ES-I3 (cell line): ENCODE measurements at regions not wholly inside any gene's neighbourhood (a gene's known extent, or its start where the extent isn't known, plus 50 kb on each side); places are given as distances from the start of the nearest gene placed in this dataset.
"Not testable (repeated sequence)": the region's sequence is repeated elsewhere in the genome, so short reads cannot be mapped to it uniquely, and the experiment has no call there.

Source experiments
- H3K36me3 ChIP-seq: 2 replicates; pipeline ENCODE4 v1.6.1; 2013; ENCODE audit warnings: mild to moderate bottlenecking, low read length, control low read depth, moderate library complexity; ENCODE audit not compliant: insufficient read depth
- H3K4me1 ChIP-seq: 2 replicates; pipeline ENCODE4 v1.6.1; 2013; ENCODE audit warnings: mild to moderate bottlenecking, control low read depth, low read length; ENCODE audit not compliant: insufficient read depth
- H3K9ac ChIP-seq: 2 replicates; pipeline ENCODE4 v1.6.1; 2013; ENCODE audit warnings: low read depth, mild to moderate bottlenecking, low read length, moderate library complexity
- H3K9me3 ChIP-seq: 2 replicates; pipeline ENCODE4 v1.6.1; 2013; ENCODE audit warnings: mild to moderate bottlenecking, low read length, moderate library complexity; ENCODE audit not compliant: control insufficient read depth, insufficient read depth

DNA sequence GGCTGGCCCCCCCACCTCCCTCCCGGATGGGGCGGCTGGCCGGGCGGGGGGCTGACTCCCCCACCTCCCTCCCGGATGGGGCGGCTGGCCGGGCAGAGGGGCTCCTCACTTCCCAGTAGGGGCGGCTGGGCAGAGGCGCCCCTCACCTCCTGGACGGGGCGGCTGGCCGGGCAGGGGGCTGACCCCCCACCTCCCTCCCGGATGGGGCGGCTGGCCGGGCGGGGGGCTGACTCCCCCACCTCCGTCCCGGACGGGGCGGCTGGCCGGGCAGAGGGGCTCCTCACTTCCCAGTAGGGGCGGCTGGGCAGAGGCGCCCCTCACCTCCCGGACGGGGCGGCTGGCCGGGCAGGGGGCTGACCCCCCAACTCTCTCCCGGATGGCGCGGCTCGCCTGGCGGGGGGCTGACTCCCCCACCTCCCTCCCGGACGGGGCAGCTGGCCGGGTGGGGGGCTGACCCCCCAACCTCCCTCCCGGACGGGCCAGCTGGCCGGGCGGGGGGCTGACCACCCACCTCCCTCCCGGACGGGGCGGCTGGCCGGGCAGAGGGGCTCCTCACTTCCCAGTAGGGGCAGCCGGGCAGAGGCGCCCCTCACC lies 194.1 kb upstream of the GRIA1 start:
- not testable (repeated sequence) for H3K4me1 ChIP-seq, H3K9me3 ChIP-seq, H3K36me3 ChIP-seq

DNA sequence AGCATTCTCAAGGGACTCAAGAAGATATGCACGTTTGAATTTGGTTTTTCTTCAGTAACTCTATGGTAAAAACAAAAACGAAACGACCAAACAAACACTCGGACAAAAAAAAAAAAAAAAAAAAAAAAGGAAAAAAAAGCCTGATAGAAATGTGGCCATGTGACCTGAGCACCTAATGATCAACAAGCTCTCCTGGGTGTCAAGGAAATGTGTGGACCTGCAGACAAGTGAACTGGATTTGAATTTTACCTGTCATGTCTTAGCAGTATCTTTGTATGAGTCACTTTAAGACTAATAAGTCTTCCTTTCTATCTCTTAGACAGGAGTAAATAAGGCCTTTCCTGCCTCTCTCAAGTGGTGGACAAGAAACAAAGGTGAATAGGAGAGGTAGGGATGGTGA lies 190.6 kb upstream of the GRIA1 start:
- H3K9me3 ChIP-seq = no peaks in the 10 kb centered on the region
- no peaks in the 10 kb centered on the region for H3K36me3 ChIP-seq
- H3K9ac ChIP-seq = no peak overlapping the region
- no peaks in the 10 kb centered on the region for H3K4me1 ChIP-seq

More for the DNA sequence above, 194.1 kb upstream of the GRIA1 start:
- H3K9ac ChIP-seq = not testable (repeated sequence)

DNA sequence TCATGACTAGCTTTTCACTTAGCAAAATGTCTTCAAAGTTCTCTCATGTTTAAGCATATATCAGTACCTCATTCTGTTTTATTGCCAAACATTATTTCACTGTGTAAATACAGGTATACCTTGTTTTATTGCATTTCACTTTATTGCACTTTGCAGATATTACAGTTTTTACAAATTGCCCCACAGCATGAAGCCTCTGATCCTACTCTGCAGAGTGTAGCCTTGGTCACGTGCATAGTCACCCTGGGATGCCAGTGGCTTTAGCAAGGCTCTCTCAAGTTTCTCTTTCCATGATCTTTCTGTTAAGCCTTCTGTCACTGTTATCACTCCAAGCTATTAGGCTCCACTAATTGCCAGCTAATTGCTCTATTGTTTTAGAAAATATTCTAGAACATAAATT lies 182.2 kb upstream of the GRIA1 start:
- no peak overlapping the region for H3K9ac ChIP-seq
- no peaks in the 10 kb centered on the region for H3K4me1 ChIP-seq
- H3K36me3 ChIP-seq = no peaks in the 10 kb centered on the region
- peaks cover 2% of the 10 kb centered on the region; the same call in 1 of the 2 replicates for H3K9me3 ChIP-seq

DNA sequence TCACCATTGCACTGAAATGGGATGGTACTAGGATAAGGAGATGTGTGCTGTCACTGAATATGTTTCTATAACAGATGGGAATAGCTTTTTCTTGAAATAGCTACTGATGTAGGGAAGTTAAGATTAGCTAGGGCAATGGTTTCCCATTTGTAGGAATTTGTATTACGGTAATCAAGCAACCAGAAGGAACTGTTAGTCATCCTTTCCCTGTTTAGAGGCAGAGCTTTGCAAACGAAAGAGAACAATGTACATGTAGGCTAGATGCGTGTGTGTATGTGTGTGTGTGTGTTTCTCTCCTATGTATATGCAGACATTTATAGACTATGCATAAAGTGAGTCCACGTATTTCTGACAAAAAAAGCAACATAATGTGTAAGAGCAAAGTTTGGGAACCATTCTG lies 171.9 kb upstream of the GRIA1 start:
- no peaks in the 10 kb centered on the region for H3K9me3 ChIP-seq
- no peak overlapping the region for H3K9ac ChIP-seq
- no peaks in the 10 kb centered on the region for H3K4me1 ChIP-seq
- no peaks in the 10 kb centered on the region for H3K36me3 ChIP-seq

DNA sequence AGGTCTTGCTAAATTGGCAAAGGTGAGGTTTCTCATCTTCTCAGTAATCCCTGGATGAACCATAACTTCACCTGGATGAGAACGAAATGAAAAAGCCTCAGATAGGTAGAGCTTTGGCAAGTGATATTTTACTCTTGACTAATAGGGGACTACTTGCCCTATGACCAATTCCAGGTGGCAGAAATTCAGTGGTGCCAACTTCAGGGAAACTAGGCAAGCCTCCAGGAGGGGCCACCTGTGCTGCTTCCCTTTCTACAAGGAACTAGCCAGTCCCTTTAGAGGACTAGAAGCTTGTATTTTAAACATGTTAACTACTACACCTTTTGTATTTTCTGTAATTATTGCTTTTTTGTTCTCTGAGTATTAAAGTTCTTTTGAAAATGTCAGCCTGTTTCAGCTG lies 169.0 kb upstream of the GRIA1 start:
- Histone ChIP-seq H3K9ac (no peak overlapping the region), H3K36me3 (no peaks in the 10 kb centered on the region)

DNA sequence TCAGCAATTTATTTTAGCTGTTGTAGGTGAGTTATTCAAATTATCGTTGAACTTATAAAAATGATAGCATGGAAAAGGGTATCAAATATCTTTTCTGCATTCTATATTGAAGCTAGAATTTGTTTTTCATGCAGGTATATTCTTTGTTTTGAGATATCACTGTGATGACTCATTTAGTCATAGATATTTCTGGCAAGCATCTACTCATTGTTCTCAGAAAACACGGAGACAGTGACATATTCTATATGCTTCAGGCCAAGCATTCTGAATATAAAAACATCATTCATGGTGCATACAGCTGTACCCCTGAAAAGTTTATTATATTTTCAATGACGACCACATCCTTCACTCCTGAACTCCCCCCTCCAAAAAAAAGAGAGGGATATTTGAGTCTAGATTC lies 150.3 kb upstream of the GRIA1 start:
- H3K36me3 ChIP-seq = no peaks in the 10 kb centered on the region
- no peaks in the 10 kb centered on the region for H3K4me1 ChIP-seq
- H3K9ac ChIP-seq = no peak overlapping the region
- no peaks in the 10 kb centered on the region for H3K9me3 ChIP-seq

More for the DNA sequence above, 169.0 kb upstream of the GRIA1 start:
- H3K9me3 ChIP-seq = no peaks in the 10 kb centered on the region
- no peaks in the 10 kb centered on the region for H3K4me1 ChIP-seq

DNA sequence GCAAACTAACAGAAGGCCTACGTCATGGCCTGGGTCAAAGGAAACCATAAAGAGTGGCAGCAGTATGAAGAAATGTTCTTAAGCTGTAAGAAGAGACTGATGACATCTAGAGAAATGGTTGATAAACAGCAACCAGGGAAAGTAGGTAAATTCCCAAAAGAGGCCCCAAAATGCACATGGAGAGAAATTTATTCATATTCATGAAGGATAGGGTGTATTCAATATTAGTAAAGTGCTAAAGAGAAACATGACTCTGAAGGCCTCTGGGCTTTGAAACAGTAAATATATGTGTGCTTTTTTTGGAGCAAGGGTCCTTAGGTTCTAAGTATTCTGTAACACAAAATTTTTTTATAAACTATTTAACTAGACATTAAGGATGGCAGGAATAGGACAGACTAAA lies 149.7 kb upstream of the GRIA1 start:
- Histone ChIP-seq H3K9me3 (no peaks in the 10 kb centered on the region), H3K9ac (no peak overlapping the region), H3K36me3 (no peaks in the 10 kb centered on the region), H3K4me1 (no peaks in the 10 kb centered on the region)

DNA sequence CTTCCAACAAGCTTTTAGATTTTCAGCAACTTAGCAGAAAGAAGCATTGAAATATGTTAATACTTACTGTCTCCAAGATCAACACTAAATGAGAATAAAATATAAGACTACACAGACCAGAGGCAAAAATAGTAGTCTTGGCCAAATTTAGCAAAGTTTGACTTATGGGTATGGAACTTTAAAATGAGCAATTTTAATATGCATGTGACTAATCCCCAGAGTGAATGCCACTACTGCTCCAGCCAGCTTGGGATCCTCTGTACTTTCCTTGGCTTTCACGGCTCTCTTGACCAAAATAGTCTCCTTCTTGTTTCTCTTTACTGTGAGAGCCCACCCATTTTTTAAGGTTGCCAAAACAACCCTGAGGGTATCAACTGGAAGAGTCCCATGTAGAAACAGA lies 148.0 kb upstream of the GRIA1 start:
- H3K4me1 ChIP-seq = no peaks in the 10 kb centered on the region
- H3K9ac ChIP-seq = no peak overlapping the region
- H3K36me3 ChIP-seq = peaks cover 3% of the 10 kb centered on the region; the same call in 1 of the 2 replicates
- H3K9me3 ChIP-seq = no peaks in the 10 kb centered on the region

DNA sequence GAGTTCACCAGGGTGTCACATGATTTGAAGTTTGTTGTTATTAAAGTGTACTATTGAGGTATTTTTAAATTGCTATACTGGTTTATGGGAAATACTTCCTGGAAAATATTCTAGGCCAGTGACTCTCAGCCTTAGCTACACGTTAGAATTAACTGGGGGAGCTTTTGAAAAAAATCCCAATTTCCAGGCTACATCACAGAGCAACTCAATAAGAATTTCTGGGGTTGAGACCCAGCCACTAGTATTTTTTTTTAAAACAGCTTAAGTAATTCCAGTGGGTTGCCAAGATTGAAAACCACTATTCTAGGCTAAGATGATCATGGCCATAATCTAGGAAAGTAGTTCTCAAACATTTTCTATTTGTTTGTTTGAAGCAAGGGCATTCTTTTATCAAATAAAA lies 142.9 kb upstream of the GRIA1 start:
- no peaks in the 10 kb centered on the region for H3K9me3 ChIP-seq
- peaks cover 16% of the 10 kb centered on the region for H3K4me1 ChIP-seq
- peaks cover 3% of the 10 kb centered on the region; the same call in 1 of the 2 replicates for H3K36me3 ChIP-seq
- H3K9ac ChIP-seq = no peak overlapping the region

DNA sequence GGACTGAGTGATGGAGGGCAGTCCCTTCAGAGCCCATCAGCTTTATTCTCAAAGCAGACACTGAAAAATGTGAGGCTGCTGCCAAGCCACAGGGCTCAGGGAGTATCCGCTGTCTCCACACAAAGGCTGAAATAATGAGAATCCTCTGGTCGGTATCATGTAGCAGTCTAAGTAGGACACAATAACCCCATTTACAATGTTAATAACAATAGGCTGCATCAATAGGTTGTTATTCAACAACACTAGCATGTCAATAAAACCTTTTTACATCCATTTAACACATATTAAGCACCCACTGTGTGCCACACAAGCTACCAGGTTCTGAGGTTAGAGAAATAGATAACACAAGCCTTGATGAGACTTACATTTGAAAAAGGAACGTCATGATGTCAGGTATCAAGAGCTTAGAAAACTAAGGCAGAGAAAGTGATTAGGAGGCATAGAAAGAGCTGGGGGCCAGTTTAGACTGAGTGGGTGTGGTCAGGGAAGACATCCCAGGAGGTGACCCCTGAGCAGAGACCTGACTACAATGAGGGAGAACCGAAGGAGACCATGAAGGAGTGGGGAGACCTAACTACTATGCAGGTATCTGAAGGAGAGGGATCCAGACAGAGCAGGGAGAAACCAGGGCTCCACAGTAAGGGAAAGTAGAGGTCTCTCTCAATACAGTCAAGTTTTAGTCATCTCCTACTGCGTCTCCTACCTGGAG lies 140.1 kb upstream of the GRIA1 start:
- H3K36me3 ChIP-seq = peaks cover 3% of the 10 kb centered on the region; the same call in 1 of the 2 replicates
- peaks cover 22% of the 10 kb centered on the region for H3K4me1 ChIP-seq
- H3K9ac ChIP-seq = no peak overlapping the region
- H3K9me3 ChIP-seq = no peaks in the 10 kb centered on the region

DNA sequence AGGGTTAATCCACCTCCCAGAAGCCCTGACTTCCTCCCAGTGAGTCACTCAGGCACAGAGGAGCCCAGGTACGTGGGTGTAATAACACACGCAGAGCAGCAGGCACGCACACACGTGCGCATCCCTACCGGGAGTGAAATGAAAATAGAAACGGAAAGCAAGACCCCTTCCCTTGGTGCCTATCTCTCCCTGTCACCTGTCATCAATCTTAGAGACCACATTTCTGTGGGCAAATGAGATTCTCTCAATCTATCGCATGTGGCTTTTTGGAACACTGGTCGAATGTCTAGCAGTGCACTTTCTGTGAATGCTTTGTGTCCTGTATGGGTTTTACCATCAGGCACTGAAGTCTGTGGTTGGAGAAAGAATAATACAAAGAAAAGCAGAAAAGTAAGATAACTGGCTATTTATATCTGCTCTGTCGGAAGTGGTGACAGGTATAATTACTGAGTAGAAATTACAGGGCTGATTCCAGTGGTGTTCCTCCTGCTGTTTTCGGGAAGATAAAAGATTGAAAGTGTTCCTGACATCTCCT lies 137.7 kb upstream of the GRIA1 start:
- Histone ChIP-seq H3K4me1 (peaks cover 22% of the 10 kb centered on the region), H3K36me3 (no peaks in the 10 kb centered on the region), H3K9me3 (no peaks in the 10 kb centered on the region), H3K9ac (no peak overlapping the region)

DNA sequence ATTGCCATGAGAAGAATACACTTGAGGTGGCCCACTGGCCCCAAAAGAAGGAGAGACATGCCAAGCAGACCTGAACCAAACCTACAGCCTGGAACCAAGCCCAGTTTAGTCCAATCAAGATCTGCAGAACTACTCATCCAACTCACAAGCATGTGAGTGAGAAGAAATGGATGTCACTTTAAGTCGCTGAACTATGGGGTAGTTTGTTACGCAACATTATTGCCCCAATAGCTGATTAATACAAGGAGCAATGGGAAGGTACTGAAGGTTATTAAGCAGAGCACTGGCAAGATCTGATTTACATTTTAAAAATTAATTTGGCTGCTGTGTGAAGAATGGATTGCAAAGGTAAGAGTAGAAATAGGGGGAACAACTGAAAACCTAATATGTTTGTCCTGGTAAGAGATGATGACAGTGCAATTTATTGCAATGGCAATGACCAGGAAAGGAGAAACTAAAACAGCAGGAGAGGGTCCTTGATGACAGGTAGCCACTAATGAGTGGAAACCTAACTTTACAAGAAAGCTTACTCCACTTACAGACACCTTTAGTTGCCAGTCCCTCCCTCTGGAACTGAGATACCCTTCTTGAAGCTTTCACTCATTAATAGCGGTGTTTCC lies 132.9 kb upstream of the GRIA1 start:
- Histone ChIP-seq H3K4me1 (peaks cover 6% of the 10 kb centered on the region; the same call in 1 of the 2 replicates), H3K9ac (no peak overlapping the region), H3K9me3 (no peaks in the 10 kb centered on the region), H3K36me3 (no peaks in the 10 kb centered on the region)

DNA sequence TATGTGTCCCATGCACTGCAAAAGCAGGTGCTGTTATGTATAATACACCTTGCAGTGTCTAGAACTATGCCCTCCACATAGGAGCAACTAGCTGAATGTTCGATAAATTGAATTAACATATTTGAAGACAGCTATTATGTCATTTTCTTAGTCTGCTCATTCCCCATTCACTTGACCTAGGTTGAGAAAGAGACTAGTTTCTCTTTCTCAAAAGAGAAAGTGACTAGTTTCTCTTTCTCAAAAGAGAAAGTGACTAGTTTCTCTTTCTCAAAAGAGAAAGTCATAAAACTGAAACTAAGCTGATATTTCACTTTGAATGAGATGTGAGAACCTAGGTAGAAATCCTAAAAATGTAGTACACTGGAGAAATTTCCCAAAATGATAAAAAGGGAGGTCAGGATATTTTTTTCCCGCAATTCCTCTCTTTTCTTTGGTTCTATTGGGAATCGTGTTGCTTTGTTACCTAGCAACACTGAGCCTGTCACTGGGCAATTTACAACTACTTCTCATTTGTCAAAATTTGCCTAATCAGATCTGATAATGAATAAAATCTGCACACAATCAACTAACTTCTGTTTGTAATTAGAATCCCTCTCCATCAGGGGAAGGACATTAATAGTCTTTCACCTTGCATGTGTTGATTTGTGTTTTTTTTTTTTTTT lies 132.0 kb upstream of the GRIA1 start:
- H3K9me3 ChIP-seq = no peaks in the 10 kb centered on the region
- no peaks in the 10 kb centered on the region for H3K4me1 ChIP-seq
- H3K36me3 ChIP-seq = no peaks in the 10 kb centered on the region
- no peak overlapping the region for H3K9ac ChIP-seq

DNA sequence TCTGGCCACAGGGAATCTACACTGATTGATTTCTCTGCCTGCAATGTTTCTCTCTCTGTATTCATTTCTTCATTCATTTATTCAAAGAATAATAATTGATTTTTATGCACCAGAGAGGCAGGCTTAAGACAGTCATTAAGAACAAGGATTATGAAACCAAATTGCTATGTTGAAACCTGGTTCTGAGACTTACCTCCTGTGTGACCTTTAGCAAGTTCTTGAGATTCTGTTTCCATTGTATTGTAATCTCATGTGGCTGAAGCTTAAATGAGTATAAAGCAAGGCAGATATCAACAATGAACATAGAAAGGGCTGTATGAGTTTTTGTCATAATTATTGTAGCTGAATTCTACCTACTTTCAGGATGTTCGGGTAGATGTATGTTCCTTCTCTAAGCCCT lies 129.6 kb upstream of the GRIA1 start:
- no peaks in the 10 kb centered on the region for H3K9me3 ChIP-seq
- H3K36me3 ChIP-seq = no peaks in the 10 kb centered on the region
- H3K4me1 ChIP-seq = no peaks in the 10 kb centered on the region
- H3K9ac ChIP-seq = no peak overlapping the region
